ENCODE measurements at regions not wholly inside any gene's neighbourhood (a gene's known extent, or its start where the extent isn't known, plus 50 kb on each side); places are given as distances from the start of the nearest gene placed in this dataset.
"Not testable (repeated sequence)": the region's sequence is repeated elsewhere in the genome, so short reads cannot be mapped to it uniquely, and the experiment has no call there.

GRCh38 chr2:144625226-144625625, 105.3 kb upstream of the ZEB2 start:
- intact Hi-C loops (cut with micrococcal nuclease; ENCODE audit: unreplicated experiment) (no loop called here), in situ Hi-C loops (cut with HindIII; ENCODE audit: low pct_unique_long_range_greater_than_20kb, low sequenced_read_pairs) (no loop called here)
- no peaks in the 10 kb centered on the region for H3K36me3 ChIP-seq (ENCODE audit: control insufficient read depth, insufficient read depth, low read length)
- CTCF ChIA-PET, result no interaction called here
- no peaks in the 10 kb centered on the region for H3K4me1 ChIP-seq (ENCODE audit: control insufficient read depth, insufficient read depth, low read length)
- no peak for ATAC-seq
- H3K9me3 ChIP-seq (ENCODE audit: control insufficient read depth, insufficient read depth, low read depth, low read length), result no peaks in the 10 kb centered on the region
- POLR2A ChIA-PET, result no interaction called here
- BruUV-seq (replicated peaks), result no TSS peak
- no peaks in the 10 kb centered on the region for H3K27me3 ChIP-seq (ENCODE audit: control insufficient read depth, insufficient read depth, low read length)
- TF ChIP-seq POLR2AphosphoS5 (IDR thresholded peaks at IDR 0.05; ENCODE audit: low read depth, low read length) (no peak), CTCF (IDR thresholded peaks at IDR 0.05) (no peak), SIN3A (IDR thresholded peaks at IDR 0.05; ENCODE audit: borderline replicate concordance, insufficient read depth, low read depth, low read length) (no peak), TCF7L2 (IDR thresholded peaks at IDR 0.05; ENCODE audit: low read depth, low read length) (no peak), REST (IDR thresholded peaks at IDR 0.05; ENCODE audit: insufficient read depth in 1 of 2, low read depth in 2 of 2, low read length in 1 of 2) (no peak)
- no peak for DNase-seq (ENCODE audit: low read depth, low spot score)
- no peak overlapping the region for H3K4me3 ChIP-seq (ENCODE audit: low read depth in 2 of 2, low read length in 2 of 2)
- no peak overlapping the region for H3K27ac ChIP-seq (ENCODE audit: low read length)

GRCh38 chr2:144624451-144624850, 104.5 kb upstream of the ZEB2 start:
- H3K9me3 ChIP-seq (ENCODE audit: control insufficient read depth, insufficient read depth, low read depth, low read length), result no peaks in the 10 kb centered on the region
- DNase-seq (ENCODE audit: low read depth, low spot score) (no peak), ATAC-seq (no peak)
- ChIA-PET POLR2A (no interaction called here), CTCF (no interaction called here)
- no peaks in the 10 kb centered on the region for H3K4me1 ChIP-seq (ENCODE audit: control insufficient read depth, insufficient read depth, low read length)
- no peaks in the 10 kb centered on the region for H3K36me3 ChIP-seq (ENCODE audit: control insufficient read depth, insufficient read depth, low read length)
- no peaks in the 10 kb centered on the region for H3K27me3 ChIP-seq (ENCODE audit: control insufficient read depth, insufficient read depth, low read length)
- no peak overlapping the region for H3K27ac ChIP-seq (ENCODE audit: low read length)
- intact Hi-C loops (cut with micrococcal nuclease; ENCODE audit: unreplicated experiment), result no loop called here
- in situ Hi-C loops (cut with HindIII; ENCODE audit: low pct_unique_long_range_greater_than_20kb, low sequenced_read_pairs), result no loop called here
- no peak for TF ChIP-seq REST (IDR thresholded peaks at IDR 0.05; ENCODE audit: insufficient read depth in 1 of 2, low read depth in 2 of 2, low read length in 1 of 2)
- no peak for TF ChIP-seq POLR2AphosphoS5 (IDR thresholded peaks at IDR 0.05; ENCODE audit: low read depth, low read length)
- BruUV-seq (replicated peaks), result no TSS peak
- H3K4me3 ChIP-seq (ENCODE audit: low read depth in 2 of 2, low read length in 2 of 2), result no peak overlapping the region

GRCh38 chr2:144622373-144622772, 102.5 kb upstream of the ZEB2 start:
- intact Hi-C loops (cut with micrococcal nuclease; ENCODE audit: unreplicated experiment); H3K9me3 ChIP-seq (ENCODE audit: control insufficient read depth, insufficient read depth, low read depth, low read length); H3K27ac ChIP-seq (ENCODE audit: low read length); H3K27me3 ChIP-seq (ENCODE audit: control insufficient read depth, insufficient read depth, low read length); DNase-seq (ENCODE audit: low read depth, low spot score); ATAC-seq; H3K4me1 ChIP-seq (ENCODE audit: control insufficient read depth, insufficient read depth, low read length); H3K36me3 ChIP-seq (ENCODE audit: control insufficient read depth, insufficient read depth, low read length); BruUV-seq (replicated peaks); CTCF ChIA-PET; POLR2A ChIA-PET; in situ Hi-C loops (cut with HindIII; ENCODE audit: low pct_unique_long_range_greater_than_20kb, low sequenced_read_pairs); H3K4me3 ChIP-seq (ENCODE audit: low read depth in 2 of 2, low read length in 2 of 2): not testable (repeated sequence)
